HG03097 (cell line): ENCODE measurements at regions not wholly inside any gene's neighbourhood (a gene's known extent, or its start where the extent isn't known, plus 50 kb on each side); places are given as distances from the start of the nearest gene placed in this dataset.

Experiments
- ATAC-seq: cut with Tn5 transposase; IDR thresholded peaks from one replicate; pipeline ENCODE4 v1.9.1; 2021; ENCODE audit not compliant: unreplicated experiment, low FRiP score

DNA sequence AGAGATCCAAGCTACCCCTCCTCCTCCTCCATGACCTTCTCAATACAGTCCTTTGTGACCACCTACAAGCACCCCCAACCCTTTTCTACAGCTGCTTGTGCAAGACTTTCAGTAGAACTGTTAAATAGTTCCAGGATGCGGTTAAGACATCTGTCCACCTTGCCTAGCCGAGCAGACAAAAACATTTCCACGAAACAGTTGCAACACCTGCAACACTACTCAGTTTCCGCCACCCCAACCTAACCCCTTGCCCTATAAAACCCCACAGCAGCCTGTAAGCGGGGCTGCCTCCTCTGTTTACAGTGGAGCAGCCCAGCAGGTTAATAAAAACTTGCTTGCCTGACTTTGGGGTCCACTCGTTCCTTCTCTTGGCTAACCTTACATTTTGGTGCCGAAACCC, 1803.5 kb upstream of the CDH6 start:
- no peak for ATAC-seq

DNA sequence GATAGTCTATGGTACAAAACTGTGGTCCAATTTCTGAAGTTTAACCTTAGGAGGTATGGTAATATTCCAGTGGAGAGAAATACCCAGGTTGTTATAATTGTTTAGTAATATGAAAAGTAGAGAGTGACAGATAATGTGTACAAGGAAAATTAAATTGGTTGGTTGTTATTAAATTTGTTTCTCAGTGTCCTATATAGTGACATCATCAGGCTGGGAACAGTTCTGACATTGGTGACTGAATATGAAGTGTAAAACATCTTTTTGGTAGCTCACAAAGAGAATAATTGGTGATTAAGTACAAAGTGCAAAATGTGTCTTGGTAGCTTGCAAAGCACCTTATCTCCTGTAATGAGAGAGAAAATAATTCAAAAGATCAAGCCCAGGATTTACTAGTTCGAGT, 1806.1 kb upstream of the CDH6 start:
- no peak for ATAC-seq

DNA sequence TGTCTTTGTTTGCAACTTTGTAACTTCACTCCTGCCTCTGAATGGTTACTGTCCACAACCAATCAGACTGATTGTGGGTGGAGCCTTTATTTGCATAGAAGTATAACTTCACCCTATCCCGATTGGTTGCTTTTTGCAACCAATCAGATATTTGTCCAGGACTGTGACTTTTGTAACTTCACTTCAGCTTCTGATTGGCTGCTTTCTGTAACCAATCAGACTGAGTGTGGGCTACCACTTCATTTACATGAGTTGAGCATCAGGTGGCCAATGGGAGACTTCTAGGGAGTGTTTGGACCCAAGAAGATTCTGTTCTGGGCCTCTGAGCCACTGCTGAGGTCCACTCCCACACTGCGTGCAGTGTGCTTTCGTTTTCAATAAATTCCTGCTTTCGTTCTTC, 1810.7 kb upstream of the CDH6 start:
- ATAC-seq = no peak

DNA sequence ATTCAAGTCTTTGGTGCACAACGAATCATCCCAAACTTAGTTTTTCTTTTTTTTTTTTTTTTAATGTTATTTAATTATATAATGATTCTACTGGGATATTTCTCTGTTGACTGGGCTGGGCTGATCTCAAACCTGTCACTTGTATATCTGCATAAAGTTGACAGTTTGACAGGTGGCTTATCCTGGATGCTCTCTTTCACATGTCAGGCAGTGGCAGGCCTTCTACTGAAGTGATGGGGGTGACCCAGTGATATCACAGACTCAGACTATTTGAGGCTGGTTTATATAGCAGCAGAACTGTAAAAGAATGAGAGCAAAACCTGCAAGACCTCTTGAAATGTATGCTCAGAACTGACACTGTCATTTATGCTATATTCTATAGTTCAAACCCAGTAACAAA, 1813.5 kb upstream of the CDH6 start:
- ATAC-seq = no peak

DNA sequence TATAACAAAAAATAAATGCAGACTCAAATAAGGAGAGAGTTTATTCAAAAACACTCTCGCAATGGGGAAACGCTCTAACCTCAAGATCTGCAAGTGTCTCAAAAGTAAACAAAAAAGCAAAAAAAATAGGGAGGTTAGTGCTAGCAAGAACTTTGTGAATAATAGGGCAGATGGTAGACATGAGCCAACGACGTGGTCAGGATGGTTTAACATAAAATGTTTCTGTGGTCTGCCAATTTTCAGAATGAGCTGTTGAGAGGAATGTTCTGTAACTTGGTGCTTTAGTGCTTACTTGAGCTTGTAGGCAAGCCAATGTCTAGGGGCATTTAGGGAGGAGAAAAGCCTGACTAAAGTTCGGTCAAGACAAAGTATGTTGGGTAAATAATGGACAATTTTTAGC, 1813.9 kb upstream of the CDH6 start:
- ATAC-seq = no peak

DNA sequence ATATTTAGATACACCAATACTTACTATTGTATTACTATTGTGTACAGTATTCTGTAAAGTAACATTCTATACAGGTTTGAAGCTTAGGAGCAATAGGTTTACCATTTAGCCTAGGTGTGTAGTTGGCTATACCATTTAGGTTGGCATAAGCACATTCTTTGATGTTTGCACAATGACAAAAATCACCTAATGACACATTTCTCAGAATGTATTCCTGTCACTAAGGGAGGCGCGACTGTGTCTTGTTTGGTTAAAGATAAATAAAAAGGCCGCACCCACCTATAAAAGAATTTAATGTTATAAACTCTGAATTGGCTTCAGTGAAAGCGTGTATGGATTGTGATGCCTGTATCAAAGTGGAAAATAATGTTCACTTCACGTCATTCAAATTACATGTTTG, 1815.4 kb upstream of the CDH6 start:
- no peak for ATAC-seq

DNA sequence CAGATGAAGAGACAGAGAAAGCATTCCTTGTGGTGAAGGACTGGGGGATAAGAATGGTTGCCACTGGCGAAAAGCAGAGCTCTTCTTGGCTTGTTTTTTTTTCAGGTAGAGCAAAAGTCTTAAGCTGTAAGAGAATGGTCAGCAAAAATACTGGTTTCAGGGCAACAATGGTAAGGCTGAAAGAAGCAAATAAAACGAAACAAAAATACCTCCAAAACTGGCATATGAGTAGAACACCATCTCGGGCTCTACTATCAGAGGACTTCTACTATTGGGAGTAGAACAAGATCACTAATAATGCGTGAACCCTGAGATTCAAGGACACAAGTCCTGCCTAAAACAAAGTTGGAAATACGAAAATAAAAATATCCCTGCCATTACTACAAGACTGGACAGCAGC, 1823.2 kb upstream of the CDH6 start:
- no peak for ATAC-seq

DNA sequence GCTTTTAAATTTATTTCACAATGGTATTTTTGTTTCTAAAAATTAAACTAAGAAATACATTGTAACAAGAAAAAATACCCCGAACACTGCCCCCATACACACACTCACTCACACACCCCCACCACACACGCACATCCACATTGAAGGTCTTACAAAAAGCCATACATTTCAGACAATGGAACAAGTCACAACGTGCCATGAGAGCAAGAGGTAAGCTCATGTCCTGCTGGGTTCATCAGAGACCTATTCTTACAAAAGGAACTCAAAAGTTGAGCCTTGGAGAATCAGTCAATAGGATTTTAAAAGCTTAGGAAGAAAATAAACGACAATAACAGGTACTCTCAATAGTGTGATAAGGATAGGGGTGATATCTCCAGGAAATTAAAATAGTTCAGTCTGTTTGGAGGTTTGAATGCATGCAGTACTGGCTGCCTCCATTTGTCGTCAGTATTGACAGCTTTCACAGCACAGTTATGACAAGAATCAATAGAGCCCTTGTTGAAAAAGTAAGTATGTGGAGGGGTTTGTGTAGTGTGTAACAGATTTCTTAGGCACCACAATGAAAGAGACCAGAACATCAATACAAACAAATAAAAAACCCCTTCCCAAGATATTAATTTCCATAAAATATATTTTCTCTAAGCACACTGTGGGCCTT, 1826.2 kb upstream of the CDH6 start:
- no peak for ATAC-seq

DNA sequence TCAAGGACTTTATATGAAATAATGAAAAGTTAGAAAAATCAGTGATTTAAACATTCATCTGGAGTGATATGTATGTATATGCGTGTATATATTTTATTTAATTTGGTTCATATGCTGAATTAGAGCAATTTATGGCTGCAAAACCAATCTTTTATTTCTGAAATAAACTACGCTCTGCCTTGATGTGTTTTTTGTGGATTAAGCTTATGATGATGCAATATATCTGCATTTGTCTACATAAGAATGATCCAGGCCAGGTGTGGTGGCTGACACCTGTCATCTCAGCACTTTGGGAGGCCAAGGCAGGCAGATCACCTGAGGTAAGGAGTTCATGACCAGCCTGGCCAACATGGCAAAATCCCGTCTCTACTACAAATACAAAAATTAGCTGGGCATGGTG, 1842.3 kb upstream of the CDH6 start:
- ATAC-seq = no peak

DNA sequence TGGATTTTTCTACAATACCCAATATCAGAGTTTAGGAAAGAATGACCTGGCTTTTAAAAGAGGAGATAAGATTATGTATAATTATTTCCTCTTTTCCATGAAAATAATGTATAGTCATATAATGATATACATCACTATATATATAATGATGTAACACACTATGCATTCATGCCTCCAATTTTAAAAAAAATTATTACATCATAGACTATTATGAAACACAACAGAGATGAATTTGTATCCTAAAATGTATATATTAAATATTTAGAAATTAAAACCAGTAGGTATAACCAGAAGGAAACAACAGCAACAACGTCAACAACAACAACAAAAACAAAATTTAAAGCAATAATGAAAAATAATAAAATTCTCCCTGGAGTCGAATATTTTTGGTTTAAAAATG, 1856.5 kb upstream of the CDH6 start:
- ATAC-seq = no peak

DNA sequence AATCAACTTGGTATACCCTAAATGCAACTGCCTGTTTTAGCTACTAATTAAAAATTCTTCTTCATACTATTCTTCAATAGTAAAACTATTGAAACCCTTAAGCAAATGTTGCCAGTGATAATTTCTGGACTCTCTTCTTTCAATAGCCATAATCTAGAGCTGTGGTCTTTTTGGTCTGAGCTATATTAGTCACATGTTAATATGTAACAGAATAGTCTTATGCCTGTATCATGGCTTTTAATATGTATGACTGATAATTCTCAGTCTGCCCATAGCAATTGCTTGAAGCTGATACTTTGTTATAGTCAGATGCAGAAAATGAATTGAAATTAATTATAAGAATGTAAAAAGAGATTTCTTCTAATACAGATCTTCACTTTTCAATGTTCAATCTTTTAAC, 1871.9 kb upstream of the CDH6 start:
- no peak for ATAC-seq

DNA sequence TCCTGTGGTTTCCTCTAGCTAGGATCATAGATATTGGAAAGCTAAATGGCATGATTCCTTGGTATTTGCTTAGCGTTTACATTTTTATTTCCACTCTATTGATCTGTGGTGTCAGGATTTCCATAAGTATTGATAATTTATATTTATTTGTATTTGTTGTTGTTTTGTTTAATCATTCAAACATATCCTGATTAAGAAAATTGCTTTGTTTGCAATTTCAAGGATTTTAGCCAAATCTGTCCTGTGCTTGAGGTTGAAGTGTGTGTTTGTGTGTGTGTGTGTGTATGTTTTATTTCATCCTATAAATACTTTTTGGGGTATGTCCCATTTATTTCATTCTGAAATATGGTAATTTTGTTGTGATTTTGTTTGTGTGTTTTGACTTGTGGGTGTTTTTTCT, 1884.1 kb upstream of the CDH6 start:
- ATAC-seq = no peak

DNA sequence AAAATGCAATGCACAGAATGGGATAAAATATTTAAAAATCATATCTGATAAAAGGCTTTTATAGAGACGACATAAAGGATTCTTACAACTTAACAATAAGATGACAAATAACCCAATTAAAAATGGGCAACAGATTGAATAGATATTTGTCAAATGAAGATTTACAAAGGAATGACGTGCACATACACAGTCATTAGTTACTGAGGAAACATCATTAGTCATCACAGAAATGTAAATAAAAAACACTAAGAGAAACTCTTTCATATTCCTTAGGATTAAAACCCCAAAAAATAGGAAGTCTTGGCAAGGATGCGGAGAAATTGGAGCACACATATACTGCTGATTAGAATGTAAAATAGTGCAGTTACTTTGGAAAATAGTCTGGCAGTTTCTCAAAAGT, 1886.0 kb upstream of the CDH6 start:
- ATAC-seq = no peak

DNA sequence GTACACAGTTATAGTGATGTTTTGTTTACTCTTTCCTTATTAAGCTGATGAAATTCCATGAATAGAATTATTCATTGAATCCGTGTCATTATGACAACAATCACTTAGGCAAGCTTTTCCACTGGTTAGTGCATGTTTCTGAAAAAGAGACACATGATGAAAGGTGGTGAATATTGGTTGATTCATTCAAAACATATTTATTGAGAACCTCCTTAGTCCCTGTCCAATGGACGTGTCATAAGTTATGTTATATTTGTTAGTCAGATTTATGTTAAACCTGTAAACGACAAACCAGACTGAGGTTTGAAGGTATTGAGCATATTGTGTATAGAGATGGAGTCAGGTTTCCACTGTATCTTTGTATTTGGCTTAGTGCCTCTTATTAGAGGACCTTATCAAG, 1888.9 kb upstream of the CDH6 start:
- ATAC-seq = no peak

DNA sequence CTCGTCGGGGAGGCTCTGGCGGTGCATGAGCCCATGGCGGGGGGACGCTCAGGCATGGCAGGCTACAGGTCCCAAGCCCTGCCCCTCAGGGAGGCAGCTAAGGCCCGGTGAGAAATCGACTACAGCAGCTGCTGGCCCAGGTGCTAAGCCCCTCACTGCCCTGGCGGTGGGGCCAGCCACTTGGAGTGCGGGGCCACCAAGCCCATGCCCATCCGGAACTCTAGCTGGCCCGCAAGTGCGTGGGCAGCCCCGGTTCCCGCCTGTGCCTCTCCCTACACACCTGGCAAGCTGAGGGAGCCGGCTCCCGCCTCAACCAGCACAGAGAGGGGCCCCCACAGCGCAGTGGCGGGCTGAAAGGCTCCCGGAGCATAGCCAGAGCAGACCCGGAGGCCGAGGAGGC, 1896.9 kb upstream of the CDH6 start:
- ATAC-seq = no peak

DNA sequence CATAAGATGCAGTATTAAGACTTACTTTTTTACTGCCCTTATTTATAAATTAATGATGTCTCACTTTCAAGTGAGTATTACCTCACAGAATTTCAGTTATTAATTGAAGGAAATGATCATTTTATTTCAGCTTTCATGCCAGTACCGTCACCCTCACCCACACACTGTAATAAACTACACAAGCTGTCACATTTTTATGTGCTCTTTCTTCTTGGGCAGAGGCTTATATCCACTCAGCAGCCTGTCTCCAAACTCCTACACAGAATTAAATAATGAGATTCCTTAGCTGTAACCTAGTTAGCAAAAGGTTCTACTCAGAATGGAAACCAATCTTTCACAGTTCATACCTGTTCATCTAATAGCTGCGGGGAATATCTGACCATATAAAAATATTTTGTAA, 1915.8 kb upstream of the CDH6 start:
- ATAC-seq = no peak

DNA sequence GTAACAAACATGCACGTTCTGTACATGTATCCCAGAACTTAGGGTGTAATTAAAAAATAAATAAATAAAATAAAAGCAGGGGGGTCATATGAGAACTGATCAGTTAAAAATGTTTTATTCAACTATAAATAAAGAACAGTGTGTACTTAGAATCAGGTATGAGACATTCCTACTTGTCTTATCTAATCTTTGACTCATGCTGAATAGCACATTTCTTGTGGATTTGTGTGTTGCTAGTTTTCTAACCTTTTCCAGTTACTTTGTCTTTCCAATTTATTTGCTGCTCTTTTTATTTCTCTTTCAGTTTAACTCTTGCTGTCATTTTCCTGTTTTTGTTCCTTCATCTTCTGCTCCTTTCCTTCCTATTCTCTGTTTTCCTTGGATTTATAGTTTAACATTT, 1917.1 kb upstream of the CDH6 start:
- no peak for ATAC-seq

DNA sequence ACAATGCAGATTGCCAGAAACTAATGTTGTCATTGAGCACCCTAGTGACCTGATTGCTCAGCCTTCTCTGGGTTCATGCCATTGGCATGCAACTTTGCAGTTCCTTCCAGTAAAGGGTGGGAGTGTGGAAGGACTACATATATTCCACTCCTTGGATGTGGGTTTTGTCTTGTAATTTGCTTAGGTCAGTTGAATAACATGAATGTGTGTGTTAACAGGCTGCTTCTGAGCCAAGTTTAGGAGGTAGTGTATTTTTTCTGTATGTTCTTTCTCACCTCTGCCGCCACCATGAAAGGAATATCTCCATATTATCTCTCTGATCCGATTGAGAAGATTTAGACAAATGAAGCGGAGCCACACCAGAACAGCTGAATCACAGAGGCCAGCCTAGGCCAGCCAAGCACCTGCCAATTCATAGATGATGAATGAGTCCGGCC, 1929.6 kb upstream of the CDH6 start:
- no peak for ATAC-seq

DNA sequence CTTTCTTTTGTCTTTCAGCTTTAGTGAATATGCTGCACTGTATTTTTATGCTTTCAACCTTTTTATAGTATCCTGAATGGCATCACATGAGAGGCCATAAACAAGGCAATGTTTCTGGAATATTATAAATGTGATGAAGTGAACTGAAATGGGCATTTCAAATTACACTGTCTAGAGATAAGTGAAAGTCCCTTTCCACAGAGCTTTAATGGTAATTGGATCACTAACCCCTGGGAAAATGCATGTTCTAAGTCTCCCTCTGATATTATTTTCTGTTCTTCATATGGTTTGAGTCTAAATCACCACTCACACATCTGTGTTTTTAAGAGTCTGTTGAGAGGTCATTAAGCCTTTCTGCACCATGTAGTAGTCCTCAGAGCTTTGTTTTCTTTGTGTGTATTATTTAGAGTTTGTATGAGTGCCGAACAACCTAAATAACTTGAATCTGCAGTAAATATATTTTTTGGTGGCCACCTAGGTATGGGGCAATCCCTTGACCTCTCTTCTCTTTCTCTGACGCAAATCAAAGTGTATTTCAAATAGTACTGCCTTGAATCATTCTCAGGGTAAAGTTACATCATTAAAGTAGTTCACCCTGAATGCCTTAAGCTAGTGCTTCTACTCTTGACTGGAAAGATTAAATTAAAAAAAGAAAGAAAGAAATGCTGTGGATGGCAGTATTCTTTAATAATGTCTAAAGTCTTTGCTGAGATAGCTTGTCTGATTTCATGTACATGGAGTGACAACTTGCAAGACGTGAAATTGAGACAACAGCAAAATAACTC, 1931.0 kb upstream of the CDH6 start:
- no peak for ATAC-seq

DNA sequence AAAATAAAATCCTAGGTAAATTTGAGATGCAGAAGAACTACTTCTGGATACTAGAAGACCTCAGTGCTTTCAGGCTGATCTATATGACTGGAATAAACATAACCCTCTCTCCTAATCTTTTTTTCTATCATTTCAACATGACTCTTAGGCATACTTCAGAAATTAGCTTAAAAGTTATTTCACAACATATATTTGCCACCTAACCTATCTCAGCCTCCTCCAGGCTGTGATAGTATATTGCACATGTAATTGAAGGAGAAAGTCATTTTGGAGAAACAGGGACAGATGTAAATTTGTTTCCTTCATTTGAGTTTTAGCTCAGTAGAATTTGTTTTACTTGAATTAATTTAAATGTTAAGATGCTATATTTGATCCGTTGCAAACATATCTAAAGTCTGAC, 1932.3 kb upstream of the CDH6 start:
- no peak for ATAC-seq

DNA sequence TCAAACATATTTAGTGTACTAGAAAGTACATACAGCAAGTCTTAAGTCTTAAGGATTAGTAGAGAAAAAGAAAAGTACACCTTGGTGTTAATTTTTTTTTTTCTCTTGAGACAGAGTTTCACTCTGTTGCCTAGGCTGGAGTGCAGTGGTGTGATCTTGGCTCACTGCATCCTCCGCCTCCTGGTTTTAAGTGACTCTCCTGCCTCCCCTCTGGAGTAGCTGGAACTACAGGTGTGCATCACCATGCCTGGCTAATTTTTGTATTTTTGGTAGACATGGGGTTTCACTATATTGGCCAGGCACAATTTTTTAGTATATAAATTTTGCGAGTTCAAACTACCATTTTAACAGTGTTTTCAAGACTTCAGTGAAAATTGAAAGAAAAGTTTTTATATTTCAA, 1941.1 kb upstream of the CDH6 start:
- no peak for ATAC-seq

DNA sequence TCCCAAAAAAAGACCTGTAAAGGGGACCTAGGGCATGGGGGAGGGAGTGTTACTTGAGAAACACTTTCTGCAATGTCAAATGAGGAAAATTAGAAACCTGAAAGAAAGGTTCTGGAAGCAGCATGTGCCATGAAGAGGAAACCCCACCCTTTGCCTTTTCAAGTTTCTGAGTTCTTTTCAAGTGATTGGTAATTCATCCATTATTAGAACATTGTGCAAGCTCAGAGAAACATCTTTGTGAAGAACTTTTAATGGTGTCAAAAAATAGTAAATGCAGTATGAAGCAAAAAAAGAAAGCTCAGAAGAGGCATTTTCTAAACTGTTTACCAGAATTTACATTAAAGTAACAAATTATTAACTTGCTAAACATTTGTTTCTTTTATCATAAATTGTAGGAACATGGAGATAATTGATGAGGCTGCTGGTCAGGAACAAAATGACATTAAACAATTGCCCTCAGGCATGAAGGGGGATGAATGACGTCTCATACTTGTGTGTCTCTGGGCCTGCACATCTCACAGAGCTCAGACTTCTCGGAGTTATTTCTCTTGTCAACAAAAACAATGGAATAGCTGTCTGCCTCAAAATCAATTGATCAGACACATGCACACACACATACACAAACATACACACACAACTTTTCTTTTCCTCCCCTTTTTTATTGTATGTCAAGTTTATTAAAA, 1946.0 kb upstream of the CDH6 start:
- ATAC-seq = no peak
